GM10266 (cell line): ENCODE measurements at regions not wholly inside any gene's neighbourhood (a gene's known extent, or its start where the extent isn't known, plus 50 kb on each side); places are given as distances from the start of the nearest gene placed in this dataset.

ENCODE experiments used
- DNase-seq: peaks from one replicate; pipeline ENCODE4 v3.0.0; 2012; ENCODE audit errors: extremely low spot score
- TF ChIP-seq, protein P1 (sequence below): IDR thresholded peaks from 2 replicates; pipeline ENCODE4 v1.5.1; 2012; ENCODE audit warnings: mild to moderate bottlenecking, low read depth; ENCODE audit not compliant: control insufficient read depth, insufficient read depth; ENCODE audit errors: missing control alignments

DNA sequence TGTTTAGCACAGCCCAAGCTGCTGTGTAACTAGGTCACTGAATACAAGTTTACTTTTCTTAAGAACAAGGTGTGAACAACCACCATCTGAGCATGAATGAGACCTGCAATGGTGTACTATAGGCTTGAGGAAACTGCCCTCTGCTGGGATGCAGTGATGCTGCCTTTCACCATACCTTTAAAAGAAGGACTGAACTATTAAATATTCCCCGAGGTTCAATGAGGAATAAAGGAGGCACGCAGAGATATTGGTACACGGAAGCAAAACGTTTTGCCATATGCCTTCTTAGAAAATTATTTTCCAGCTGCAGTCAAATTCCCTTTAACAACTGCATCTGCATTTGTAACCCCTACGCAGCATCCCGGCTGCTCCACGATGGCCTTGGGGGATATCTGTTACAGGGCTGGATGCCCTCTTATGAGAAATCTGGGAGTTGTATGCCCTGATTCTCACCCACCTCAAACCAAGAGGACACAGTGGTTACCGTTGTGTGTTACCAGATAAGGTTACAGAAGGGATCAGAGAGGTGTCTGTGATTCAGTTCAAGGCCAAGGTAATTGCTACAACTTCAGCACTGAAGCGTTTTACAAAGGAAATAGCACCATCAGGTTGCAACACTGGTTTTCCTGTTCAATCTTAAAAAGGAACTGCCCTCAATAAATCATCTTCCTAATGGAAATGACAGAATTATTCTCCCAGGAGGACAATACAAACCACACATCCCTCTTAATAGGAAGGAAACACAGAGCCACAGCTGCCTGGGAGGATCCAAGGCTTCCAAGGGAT is 470.5 kb downstream of the LTN1 start:
- no peak for DNase-seq
- TF ChIP-seq, protein P1, sequence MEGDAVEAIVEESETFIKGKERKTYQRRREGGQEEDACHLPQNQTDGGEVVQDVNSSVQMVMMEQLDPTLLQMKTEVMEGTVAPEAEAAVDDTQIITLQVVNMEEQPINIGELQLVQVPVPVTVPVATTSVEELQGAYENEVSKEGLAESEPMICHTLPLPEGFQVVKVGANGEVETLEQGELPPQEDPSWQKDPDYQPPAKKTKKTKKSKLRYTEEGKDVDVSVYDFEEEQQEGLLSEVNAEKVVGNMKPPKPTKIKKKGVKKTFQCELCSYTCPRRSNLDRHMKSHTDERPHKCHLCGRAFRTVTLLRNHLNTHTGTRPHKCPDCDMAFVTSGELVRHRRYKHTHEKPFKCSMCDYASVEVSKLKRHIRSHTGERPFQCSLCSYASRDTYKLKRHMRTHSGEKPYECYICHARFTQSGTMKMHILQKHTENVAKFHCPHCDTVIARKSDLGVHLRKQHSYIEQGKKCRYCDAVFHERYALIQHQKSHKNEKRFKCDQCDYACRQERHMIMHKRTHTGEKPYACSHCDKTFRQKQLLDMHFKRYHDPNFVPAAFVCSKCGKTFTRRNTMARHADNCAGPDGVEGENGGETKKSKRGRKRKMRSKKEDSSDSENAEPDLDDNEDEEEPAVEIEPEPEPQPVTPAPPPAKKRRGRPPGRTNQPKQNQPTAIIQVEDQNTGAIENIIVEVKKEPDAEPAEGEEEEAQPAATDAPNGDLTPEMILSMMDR = peak; percentile 22

DNA sequence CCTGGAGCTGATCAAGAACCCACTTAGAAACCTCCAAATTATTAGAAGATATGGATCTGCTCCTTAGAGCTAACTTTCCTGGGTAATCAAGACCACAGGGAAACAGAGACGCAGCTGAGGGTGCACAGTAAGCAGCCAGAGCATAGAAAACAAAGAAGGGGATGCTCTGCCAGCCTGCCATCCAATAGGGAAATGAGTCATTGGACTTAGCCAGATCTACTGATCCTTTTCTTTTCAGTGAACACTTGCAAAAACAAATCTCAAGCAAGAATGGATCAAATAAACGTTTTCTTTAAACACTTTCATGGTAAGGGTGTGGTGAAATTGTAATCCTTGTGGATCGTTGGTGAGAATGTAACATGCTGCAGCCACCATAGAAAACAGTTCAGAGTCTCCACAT is 474.0 kb downstream of the LTN1 start:
- DNase-seq = no peak
- TF ChIP-seq, protein P1 = no peak

DNA sequence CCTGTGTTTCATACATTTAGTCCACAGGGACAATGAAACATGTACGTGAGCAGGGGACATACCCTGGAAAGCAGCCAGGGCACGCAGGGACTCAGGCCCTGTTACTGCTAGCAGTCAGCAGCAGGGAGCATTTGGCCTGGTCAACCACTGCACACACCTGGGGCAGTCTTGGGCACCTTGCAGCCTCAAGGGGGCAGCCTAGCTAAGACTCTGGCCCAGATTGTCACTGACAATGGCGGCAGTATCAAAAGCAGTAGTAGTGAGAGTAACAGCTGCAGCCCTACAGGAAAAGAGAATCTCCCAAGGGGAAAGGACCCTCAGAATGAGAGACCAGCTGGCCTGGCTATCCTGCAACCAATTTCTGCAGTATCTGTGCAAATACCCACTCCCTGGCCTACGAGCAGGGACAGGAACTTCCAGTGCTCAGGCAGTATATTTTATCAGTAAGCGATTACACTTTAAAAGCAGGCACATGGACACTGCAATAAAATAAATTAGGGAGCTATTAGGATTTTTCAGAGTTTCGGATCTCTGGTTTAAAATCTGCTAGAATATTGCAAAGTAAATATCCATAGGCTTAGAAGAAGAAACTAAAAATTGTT is 475.6 kb downstream of the LTN1 start:
- TF ChIP-seq, protein P1 = peak; percentile 87

DNA sequence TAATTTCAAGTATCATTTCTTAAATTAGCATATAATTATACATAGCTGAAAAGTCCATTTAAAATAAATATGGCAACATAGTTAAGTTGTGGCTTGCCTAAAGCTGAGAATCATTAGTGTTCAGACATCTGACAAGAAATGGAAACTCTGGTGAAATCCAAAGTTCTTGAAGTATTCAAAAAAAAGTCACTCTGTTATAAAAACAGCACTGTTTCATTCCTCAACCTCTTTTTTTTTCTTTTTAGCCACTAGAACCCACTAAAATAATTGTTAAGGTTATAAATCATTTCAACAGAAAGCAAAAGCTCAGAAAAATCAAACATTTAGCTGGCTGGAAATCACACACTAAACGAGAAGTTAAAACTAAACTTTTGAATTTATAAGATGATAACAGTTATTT is 476.7 kb downstream of the LTN1 start:
- TF ChIP-seq, protein P1 = no peak
- DNase-seq = no peak

More for the DNA sequence above, 475.6 kb downstream of the LTN1 start:
- DNase-seq = peak; percentile 40

DNA sequence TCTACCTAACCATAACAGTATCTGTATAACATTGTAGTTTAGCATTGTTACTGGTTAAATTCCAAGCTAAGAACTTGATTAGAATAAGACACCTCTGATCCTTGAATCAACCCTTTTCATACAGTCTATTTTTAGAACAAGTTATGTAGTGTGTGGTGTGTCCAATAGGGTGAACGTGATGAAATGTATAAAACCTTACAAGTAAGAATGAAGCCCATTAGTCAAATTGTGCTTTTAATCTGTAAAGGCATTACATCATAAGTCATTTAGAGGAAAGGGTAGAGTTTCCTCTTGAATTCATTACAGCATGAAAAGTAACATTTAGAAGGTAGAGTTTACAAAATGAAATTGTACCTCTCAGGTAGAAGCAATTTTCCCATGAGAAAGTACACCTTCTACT is 479.2 kb downstream of the LTN1 start:
- TF ChIP-seq, protein P1 = no peak

DNA sequence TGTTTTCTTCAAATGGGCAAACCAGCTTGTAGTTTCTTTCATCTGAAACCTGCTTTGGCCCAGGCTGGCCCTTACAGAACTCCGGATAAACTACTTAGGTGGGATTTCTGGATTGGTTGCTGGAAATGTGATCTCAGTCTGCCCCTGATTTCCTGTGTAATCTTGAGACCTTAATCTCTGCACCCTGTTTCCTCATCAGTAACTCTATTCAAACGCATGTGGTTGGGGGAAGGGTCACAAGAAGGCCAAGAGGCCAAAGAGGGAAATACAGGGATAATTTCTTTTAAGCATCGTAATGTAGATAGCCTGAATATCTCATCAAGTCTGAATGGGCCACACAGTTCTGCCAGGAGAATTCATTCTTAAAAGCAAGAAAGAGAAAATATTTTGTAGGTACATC is 483.6 kb downstream of the LTN1 start:
- no peak for DNase-seq
- TF ChIP-seq, protein P1 = no peak

More for the DNA sequence above, 479.2 kb downstream of the LTN1 start:
- no peak for DNase-seq

DNA sequence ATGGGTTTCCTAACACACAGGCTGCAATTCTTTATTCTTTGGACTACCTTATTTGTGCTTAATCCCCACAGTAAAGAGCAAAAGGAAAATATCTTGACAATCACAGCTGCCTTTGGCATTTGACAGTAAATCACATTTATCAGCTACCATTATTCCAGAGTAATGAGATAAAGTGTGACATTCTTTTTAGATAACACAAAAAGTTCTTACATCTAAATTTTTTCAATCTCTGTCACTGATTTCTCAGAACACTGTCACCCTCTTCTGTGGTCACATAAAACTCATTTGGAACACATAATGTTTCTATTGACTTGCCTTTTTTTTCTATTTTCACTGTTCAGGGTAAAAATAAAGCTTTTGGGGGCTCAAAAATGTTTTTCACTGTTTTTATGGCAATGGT is 484.6 kb downstream of the LTN1 start:
- TF ChIP-seq, protein P1 = no peak
- DNase-seq = no peak
